SK-N-SH (cell line): ENCODE measurements at regions not wholly inside any gene's neighbourhood (a gene's known extent, or its start where the extent isn't known, plus 50 kb on each side); places are given as distances from the start of the nearest gene placed in this dataset.

Experiments used
- CTCF ChIA-PET: fragments of 300-600, 350-600 bp; formaldehyde crosslinking; extraction: SDS; loops from one replicate; lab custom pipeline; 2021; lab: Yijun Ruan, JAX
- POLR2A ChIA-PET: fragments of 350-600 bp; sonication (Branson Sonifier 250); formaldehyde crosslinking; extraction: SDS; loops from one replicate; lab custom pipeline; 2020; ENCODE audit warnings: antibody characterized with exemption, inconsistent platforms; lab: Yijun Ruan, JAX
- DNase-seq: peaks from one replicate; pipeline ENCODE4 v3.0.0; 2012
- H2AFZ ChIP-seq: fragments of 200-600 bp; sonication (generic); 2 replicates; pipeline ENCODE4 v1.8.1; 2016; ENCODE audit warnings: antibody characterized with exemption, mild to moderate bottlenecking, low read depth
- H3F3A ChIP-seq: fragments of 200-600 bp; sonication (generic); replicated peaks from 2 replicates; pipeline ENCODE3; 2016; ENCODE audit warnings: antibody characterized with exemption, mild to moderate bottlenecking; ENCODE audit not compliant: insufficient read depth
- H3K27ac ChIP-seq, 2 experiments: fragments of 200-500 bp in 1 of 2; fragments of 200-600 bp in 1 of 2; sonication (Bioruptor generic) in 1 of 2; sonication (generic), shearing (Covaris generic) in 1 of 2; 2 replicates each; pipeline versions ENCODE4 v1.5.1 to v1.6.1; 2014 to 2016; ENCODE audit warnings: low read depth in 2 of 2, inconsistent platforms in 1 of 2, low read length in 1 of 2, mild to moderate bottlenecking in 1 of 2, mixed read lengths in 1 of 2
- H3K27me3 ChIP-seq: fragments of 200-600 bp; sonication (generic), shearing (Covaris generic); 2 replicates; pipeline ENCODE4 v1.6.1; 2016; ENCODE audit warnings: mixed run types; ENCODE audit not compliant: insufficient read depth
- H3K36me3 ChIP-seq, 2 experiments: fragments of 200-500 bp in 1 of 2; fragments of 200-600 bp in 1 of 2; sonication (Bioruptor generic) in 1 of 2; sonication (generic) in 1 of 2; replicated peaks in 1 of 2; 2 replicates each; pipeline versions ENCODE3 to v1.5.1; 2014 to 2016; ENCODE audit warnings: low read length in 1 of 2, mild to moderate bottlenecking in 1 of 2; ENCODE audit not compliant: insufficient read depth in 2 of 2, control insufficient read depth in 1 of 2
- H3K4me1 ChIP-seq, 2 experiments: fragments of 200-500 bp in 1 of 2; fragments of 200-600 bp in 1 of 2; sonication (Bioruptor generic) in 1 of 2; sonication (generic), shearing (Covaris generic) in 1 of 2; 2 replicates each; pipeline versions ENCODE4 v1.5.1 to v1.6.1; 2014 to 2016; ENCODE audit warnings: low read depth in 1 of 2, low read length in 1 of 2, mixed run types in 1 of 2; ENCODE audit not compliant: insufficient read depth in 2 of 2, control insufficient read depth in 1 of 2
- H3K4me2 ChIP-seq: fragments of 200-600 bp; sonication (generic), shearing (Covaris generic); 2 replicates; pipeline ENCODE4 v1.6.1; 2017; ENCODE audit warnings: mixed run types
- H3K4me3 ChIP-seq, 2 experiments: fragments of 200-500 bp in 1 of 2; fragments of 200-600 bp in 1 of 2; sonication (Bioruptor generic) in 1 of 2; sonication (generic), shearing (Covaris generic) in 1 of 2; 2 replicates each; pipeline versions ENCODE4 v1.5.1 to v1.8.1; 2014 to 2016; ENCODE audit warnings: low read depth in 2 of 2, inconsistent platforms in 1 of 2, low read length in 1 of 2, mild to moderate bottlenecking in 1 of 2, mixed read lengths in 1 of 2, moderate library complexity in 1 of 2
- H3K79me2 ChIP-seq: fragments of 200-600 bp; sonication (generic); 2 replicates; pipeline ENCODE4 v1.8.1; 2017; ENCODE audit warnings: mild to moderate bottlenecking; ENCODE audit not compliant: insufficient read depth
- H3K9ac ChIP-seq: fragments of 200-600 bp; sonication (generic); 2 replicates; pipeline ENCODE4 v1.6.1; 2017; ENCODE audit warnings: mixed run types
- H3K9me2 ChIP-seq: fragments of 200-600 bp; sonication (generic); 2 replicates; pipeline ENCODE4 v1.6.1; 2017; ENCODE audit warnings: mixed run types
- H3K9me3 ChIP-seq: fragments of 200-600 bp; sonication (generic); 2 replicates; pipeline ENCODE4 v1.6.1; 2017; ENCODE audit warnings: mixed run types, mild to moderate bottlenecking, moderate library complexity
- H4K20me1 ChIP-seq: fragments of 200-600 bp; sonication (generic); 2 replicates; pipeline ENCODE4 v1.6.1; 2017; ENCODE audit warnings: mild to moderate bottlenecking, mixed run types; ENCODE audit not compliant: insufficient read depth
- EP300 ChIP-seq, 2 experiments: IDR thresholded peaks; 2 replicates each; pipeline versions ENCODE4 v1.4.0 to v1.6.1; 2012; ENCODE audit warnings: borderline replicate concordance in 1 of 2, low read depth in 1 of 2, low read length in 1 of 2
- FOXM1 ChIP-seq: IDR thresholded peaks from 2 replicates; pipeline ENCODE4 v1.4.0; 2012; ENCODE audit warnings: low read depth, mild to moderate bottlenecking
- GABPA ChIP-seq: IDR thresholded peaks from 2 replicates; pipeline ENCODE4 v1.4.0; 2012; ENCODE audit warnings: low read depth, mild to moderate bottlenecking
- GATA2 ChIP-seq: sonication (generic); formaldehyde crosslinking; IDR thresholded peaks from 2 replicates; pipeline ENCODE4 v1.5.0; 2020; ENCODE audit warnings: mild to moderate bottlenecking, missing genetic modification reagents
- MAX ChIP-seq: IDR thresholded peaks from 2 replicates; pipeline ENCODE4 v1.4.0; 2012; ENCODE audit warnings: low read depth
- MEF2A ChIP-seq: IDR thresholded peaks from 2 replicates; pipeline ENCODE4 v1.4.0; 2012; ENCODE audit warnings: low read depth, borderline replicate concordance
- MXI1 ChIP-seq: IDR thresholded peaks from 2 replicates; pipeline ENCODE4 v1.6.1; 2012; ENCODE audit warnings: mild to moderate bottlenecking, low read depth, low read length, improper control_type of control experiment
- REST ChIP-seq: IDR thresholded peaks from 2 replicates; pipeline ENCODE4 v1.6.1; 2012; ENCODE audit warnings: mild to moderate bottlenecking, low read depth, low read length, moderate library complexity
- RXRA ChIP-seq: IDR thresholded peaks from 2 replicates; pipeline ENCODE4 v1.4.0; 2012; ENCODE audit warnings: low read depth, mild to moderate bottlenecking, borderline replicate concordance
- TAF1 ChIP-seq: IDR thresholded peaks from 2 replicates; pipeline ENCODE4 v1.6.1; 2012; ENCODE audit warnings: low read depth, mild to moderate bottlenecking, low read length, moderate library complexity, borderline replicate concordance
- TEAD4 ChIP-seq: IDR thresholded peaks from 2 replicates; pipeline ENCODE4 v1.4.0; 2012; ENCODE audit warnings: mild to moderate bottlenecking, borderline replicate concordance; ENCODE audit not compliant: insufficient read depth
- USF1 ChIP-seq: IDR thresholded peaks from 2 replicates; pipeline ENCODE4 v1.4.0; 2012; ENCODE audit warnings: low read depth, borderline replicate concordance
- YY1 ChIP-seq: IDR thresholded peaks from 2 replicates; pipeline ENCODE4 v1.4.0; 2012; ENCODE audit warnings: low read depth, mild to moderate bottlenecking
- ZBTB33 ChIP-seq: IDR thresholded peaks from 2 replicates; pipeline ENCODE4 v1.4.0; 2012; ENCODE audit warnings: low read depth, borderline replicate concordance
- WGBS: methylation state at CpG from one replicate; pipeline ENCODE4 v1.1.6; 2017; ENCODE audit warnings: low lambda C conversion rate; 5-methylcytosine and 5-hydroxymethylcytosine counted together

- no peak overlapping the region for H3K9ac ChIP-seq
- no peak overlapping the region for H3K4me3 ChIP-seq
- no peaks in the 10 kb centered on the region for H3K9me3 ChIP-seq
- no peak for TF ChIP-seq REST
- TF ChIP-seq ZBTB33: no peak
- TF ChIP-seq GATA2: no peak
- TF ChIP-seq MAX: no peak
- no peak for TF ChIP-seq TAF1
- TF ChIP-seq GABPA: no peak
- no peak for TF ChIP-seq FOXM1
- no peak for TF ChIP-seq EP300 (IDR thresholded peaks at IDR 0.05; ENCODE audit: borderline replicate concordance in 1 of 2, low read depth in 1 of 2, low read length in 1 of 2)
- TF ChIP-seq MXI1: no peak
- DNase-seq: no peak
- ChIA-PET POLR2A (no interaction called here), CTCF (interaction anchor here (0.8 kb wide), 1 partner anchor 11 kb away, joined by 3 read pairs; no protein-coding TSS in a partner anchor)
- no peak overlapping the region for H3K4me2 ChIP-seq
- no peaks in the 10 kb centered on the region for H3K36me3 ChIP-seq
- H3K79me2 ChIP-seq: no peaks in the 10 kb centered on the region
- H3K4me1 ChIP-seq: no peaks in the 10 kb centered on the region
- WGBS: 56% methylated on average over 3 of the region's 3 CpGs
- no peaks in the 10 kb centered on the region for H3K9me2 ChIP-seq
- H3F3A ChIP-seq: no peaks in the 10 kb centered on the region
- no peak overlapping the region for H2AFZ ChIP-seq
- no peak overlapping the region for H3K27ac ChIP-seq
- H3K27me3 ChIP-seq: peaks cover 8% of the 10 kb centered on the region; the same call in 1 of the 2 replicates
- no peaks in the 10 kb centered on the region for H4K20me1 ChIP-seq
Measured at GRCh38 chr12:11539156-11539555, 110.3 kb upstream of the ETV6 start.

- ChIA-PET CTCF (interaction anchor here (0.8 kb wide), 1 partner anchor 10 kb away, joined by 3 read pairs; no protein-coding TSS in a partner anchor), POLR2A (no interaction called here)
- no peak overlapping the region for H3K27ac ChIP-seq
- H3K9me3 ChIP-seq: no peaks in the 10 kb centered on the region
- H4K20me1 ChIP-seq: no peaks in the 10 kb centered on the region
- H3K9ac ChIP-seq: no peak overlapping the region
- no peak for TF ChIP-seq MAX
- TF ChIP-seq RXRA: no peak
- TF ChIP-seq TEAD4: no peak
- TF ChIP-seq MEF2A: no peak
- no peak for TF ChIP-seq USF1
- TF ChIP-seq REST: no peak
- TF ChIP-seq GATA2: no peak
- TF ChIP-seq MXI1: no peak
- TF ChIP-seq TAF1: no peak
- no peak for TF ChIP-seq YY1
- no peaks in the 10 kb centered on the region for H3K36me3 ChIP-seq
- H3K9me2 ChIP-seq: no peaks in the 10 kb centered on the region
- no peak for DNase-seq
- H3K4me1 ChIP-seq: peaks cover under 1 to 2% of the 10 kb centered on the region in 2 experiments; a peak in 2 of 4 replicates
- 45% methylated on average over 2 of the region's 2 CpGs for WGBS
- no peaks in the 10 kb centered on the region for H3F3A ChIP-seq
- H3K79me2 ChIP-seq: no peaks in the 10 kb centered on the region
- H3K27me3 ChIP-seq: peaks cover under 1% of the 10 kb centered on the region; the same call in 1 of the 2 replicates
- H2AFZ ChIP-seq: no peak overlapping the region
- H3K4me2 ChIP-seq: no peak overlapping the region
- no peak overlapping the region for H3K4me3 ChIP-seq
Measured at GRCh38 chr12:11540156-11540555, 109.3 kb upstream of the ETV6 start.
